Inflammatory macrophage treated with lipopolysaccharide for 4 hours (primary cell): ENCODE measurements at regions not wholly inside any gene's neighbourhood (a gene's known extent, or its start where the extent isn't known, plus 50 kb on each side); places are given as distances from the start of the nearest gene placed in this dataset.
A peak's percentile ranks its signal among the peaks of the same experiment; 100 is the strongest.
"Not testable (repeated sequence)": the region's sequence is repeated elsewhere in the genome, so short reads cannot be mapped to it uniquely, and the experiment has no call there.

Source experiments
- DNase-seq: peaks from one replicate; pipeline ENCODE4 v3.0.0-alpha.2; 2020

- DNase-seq = no peak
Measured at GRCh38 chr11:60592601-60593000, 77.4 kb downstream of the MS4A13 start.

DNA sequence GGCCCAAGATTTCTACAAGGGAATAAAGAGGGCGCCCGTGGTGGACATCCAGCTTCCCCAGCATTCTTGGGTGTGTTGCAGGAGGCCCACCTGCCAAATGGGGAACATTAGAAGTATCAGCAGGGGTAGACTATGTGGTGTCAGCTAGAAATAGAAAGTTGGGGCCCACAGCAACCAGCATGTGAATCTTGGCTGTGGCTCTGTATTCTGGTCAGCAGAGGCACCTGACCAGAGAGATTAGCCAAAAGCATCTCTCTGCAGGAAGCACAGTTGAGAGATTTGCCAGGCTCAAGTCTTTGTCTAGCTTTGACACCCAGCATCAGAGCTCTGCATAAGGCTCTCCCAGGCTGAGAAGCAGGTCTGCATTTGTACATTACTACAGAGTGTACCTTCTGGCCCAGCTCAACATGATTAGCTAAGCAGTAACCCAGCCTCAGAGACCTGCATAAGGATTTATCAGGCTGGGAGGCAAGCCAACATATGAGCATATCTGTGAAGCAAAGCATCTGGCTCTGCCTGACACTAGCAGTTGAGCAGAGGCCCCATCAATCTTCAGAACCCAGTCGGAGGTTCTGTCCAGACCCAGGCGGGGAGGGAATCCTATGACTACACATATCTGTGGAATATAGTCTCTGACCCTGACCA lies 79.9 kb downstream of the MS4A13 start:
- DNase-seq = no peak

DNA sequence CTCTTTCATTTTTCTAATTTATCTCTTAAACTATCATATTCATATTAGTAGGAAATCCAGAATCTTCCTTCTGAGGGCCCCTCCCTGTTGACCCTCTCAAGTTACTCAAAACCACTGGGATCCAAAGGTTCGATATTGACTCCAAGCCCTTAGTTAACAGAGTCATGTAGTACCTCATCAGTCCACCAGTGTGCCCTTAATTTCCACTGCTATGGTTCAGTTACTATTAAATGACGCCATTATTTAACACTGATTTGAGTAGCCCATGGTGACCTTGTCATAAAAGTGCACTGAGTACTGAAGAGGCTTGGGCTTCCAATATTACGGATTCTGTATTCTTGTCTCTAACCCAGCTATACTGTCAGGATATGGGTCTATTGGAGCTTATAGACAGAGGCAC lies 91.9 kb upstream of the MS4A8 start:
- no peak for DNase-seq

DNA sequence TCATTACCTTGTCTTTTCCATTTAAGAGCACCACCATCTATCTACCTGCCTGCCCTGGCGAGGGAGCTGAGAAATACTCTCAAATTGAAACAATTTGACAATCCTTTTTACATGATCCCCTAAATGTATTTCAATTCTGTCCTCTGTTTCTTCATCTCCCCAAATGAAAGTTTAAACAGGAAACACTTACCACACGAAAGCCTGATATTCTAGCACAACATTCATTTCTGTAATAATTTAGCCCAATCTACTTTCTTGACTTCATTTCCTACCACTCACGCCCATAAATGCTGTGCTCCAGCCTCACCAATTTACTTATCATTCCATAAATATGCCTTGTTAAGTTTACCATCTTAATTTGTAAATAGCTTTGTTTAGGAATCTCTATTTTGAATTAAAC lies 89.8 kb upstream of the MS4A8 start:
- DNase-seq = no peak

- DNase-seq = no peak
Measured at GRCh38 chr11:60610702-60611101, 88.7 kb upstream of the MS4A8 start.

GRCh38 chr11:60615497-60615896 lies 83.9 kb upstream of the MS4A8 start:
- DNase-seq = no peak

GRCh38 chr11:60621940-60622339 lies 77.5 kb upstream of the MS4A8 start:
- not testable (repeated sequence) for DNase-seq

DNA sequence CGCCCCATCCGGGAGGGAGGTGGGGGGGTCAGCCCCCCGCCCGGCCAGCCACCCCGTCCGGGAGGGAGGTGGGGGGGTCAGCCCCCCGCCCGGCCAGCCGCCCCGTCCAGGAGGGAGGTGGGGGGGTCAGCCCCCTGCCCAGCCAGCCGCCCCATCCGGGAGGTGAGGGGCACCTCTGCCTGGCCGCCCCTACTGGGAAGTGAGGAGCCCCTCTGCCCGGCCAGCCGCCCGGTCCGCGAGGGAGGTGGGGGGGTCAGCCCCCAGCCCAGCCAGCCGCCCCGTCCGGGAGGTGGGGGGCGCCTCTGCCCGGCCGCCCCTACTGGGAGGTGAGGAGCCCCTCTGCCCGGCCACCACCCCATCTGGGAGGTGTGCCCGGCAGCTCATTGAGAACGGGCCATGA lies 76.6 kb upstream of the MS4A8 start:
- DNase-seq = not testable (repeated sequence)

GRCh38 chr11:60625262-60625661 lies 74.2 kb upstream of the MS4A8 start:
- DNase-seq = peak; percentile 15

DNA sequence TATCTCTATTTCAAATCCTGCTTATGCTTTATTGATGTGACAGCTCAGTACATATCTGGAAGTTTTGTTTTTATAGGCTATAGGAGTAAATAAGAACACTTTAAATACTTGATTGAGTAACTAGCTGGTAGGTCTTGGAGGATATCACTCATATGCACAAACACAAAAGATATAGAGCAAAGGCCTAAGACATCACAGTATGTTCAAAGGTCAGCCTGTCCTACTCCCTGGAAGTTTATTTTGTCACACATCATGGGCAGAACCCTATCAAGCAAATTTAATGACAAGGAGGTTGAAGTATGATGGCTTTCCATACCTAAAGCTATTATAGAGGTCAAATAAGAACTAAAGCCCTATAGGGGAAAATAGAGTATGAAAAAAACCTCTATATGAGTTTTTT lies 70.0 kb upstream of the MS4A8 start:
- DNase-seq = no peak

GRCh38 chr11:60631944-60632343 lies 67.5 kb upstream of the MS4A8 start:
- no peak for DNase-seq

DNA sequence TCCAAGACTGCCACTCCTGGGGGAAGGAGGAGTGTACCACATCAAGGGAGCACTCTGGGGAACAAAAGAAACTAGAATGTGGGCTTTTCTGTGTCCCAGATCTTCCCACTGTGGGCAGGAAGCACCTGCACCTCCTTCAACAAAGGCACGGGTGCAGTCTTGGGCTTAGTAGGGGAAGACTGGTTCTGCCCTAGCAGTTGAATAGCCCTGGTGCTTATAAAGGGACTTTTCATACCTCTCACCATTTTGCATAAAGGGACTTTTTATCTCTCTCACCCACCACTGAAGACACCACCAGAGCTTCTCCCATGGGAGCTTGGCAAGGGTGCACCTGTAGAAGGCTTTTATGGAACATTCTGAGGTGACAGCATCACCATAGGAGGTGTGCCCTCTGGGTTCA lies 65.8 kb upstream of the MS4A8 start:
- no peak for DNase-seq

- peak; percentile 4 for DNase-seq
Measured at GRCh38 chr11:60634126-60634525, 65.3 kb upstream of the MS4A8 start.

DNA sequence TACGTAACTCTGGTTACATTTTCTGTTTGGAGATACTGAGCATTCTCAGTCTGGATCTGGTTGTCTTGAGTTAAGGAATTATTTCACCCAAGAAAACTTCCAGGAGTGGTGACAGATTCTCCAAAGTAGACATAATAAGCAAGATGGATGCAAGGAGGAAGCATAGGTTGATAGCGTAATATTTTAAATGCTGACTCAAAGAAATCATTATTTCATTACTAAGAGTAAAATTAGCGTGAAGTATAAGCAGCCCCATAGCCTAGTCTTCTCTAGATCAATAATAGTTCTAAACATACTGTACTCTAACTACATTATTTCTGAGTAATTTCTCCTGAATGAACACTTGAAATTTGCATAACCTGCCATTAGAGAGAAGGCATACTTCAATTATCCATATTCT lies 57.5 kb upstream of the MS4A8 start:
- DNase-seq = no peak

- no peak for DNase-seq
Measured at GRCh38 chr11:60647087-60647486, 52.3 kb upstream of the MS4A8 start.
